SK-N-SH (cell line): ENCODE measurements at regions not wholly inside any gene's neighbourhood (a gene's known extent, or its start where the extent isn't known, plus 50 kb on each side); places are given as distances from the start of the nearest gene placed in this dataset.
A peak's percentile ranks its signal among the peaks of the same experiment; 100 is the strongest.

Experiments used
- CTCF ChIA-PET: fragments of 300-600, 350-600 bp; formaldehyde crosslinking; extraction: SDS; loops from one replicate; lab custom pipeline; 2021; lab: Yijun Ruan, JAX
- POLR2A ChIA-PET: fragments of 350-600 bp; sonication (Branson Sonifier 250); formaldehyde crosslinking; extraction: SDS; loops from one replicate; lab custom pipeline; 2020; ENCODE audit warnings: antibody characterized with exemption, inconsistent platforms; lab: Yijun Ruan, JAX
- DNase-seq: peaks from one replicate; pipeline ENCODE4 v3.0.0; 2012
- H2AFZ ChIP-seq: fragments of 200-600 bp; sonication (generic); 2 replicates; pipeline ENCODE4 v1.8.1; 2016; ENCODE audit warnings: antibody characterized with exemption, mild to moderate bottlenecking, low read depth
- H3F3A ChIP-seq: fragments of 200-600 bp; sonication (generic); replicated peaks from 2 replicates; pipeline ENCODE3; 2016; ENCODE audit warnings: antibody characterized with exemption, mild to moderate bottlenecking; ENCODE audit not compliant: insufficient read depth
- H3K27ac ChIP-seq, 2 experiments: fragments of 200-500 bp in 1 of 2; fragments of 200-600 bp in 1 of 2; sonication (Bioruptor generic) in 1 of 2; sonication (generic), shearing (Covaris generic) in 1 of 2; 2 replicates each; pipeline versions ENCODE4 v1.5.1 to v1.6.1; 2014 to 2016; ENCODE audit warnings: low read depth in 2 of 2, inconsistent platforms in 1 of 2, low read length in 1 of 2, mild to moderate bottlenecking in 1 of 2, mixed read lengths in 1 of 2
- H3K27me3 ChIP-seq: fragments of 200-600 bp; sonication (generic), shearing (Covaris generic); 2 replicates; pipeline ENCODE4 v1.6.1; 2016; ENCODE audit warnings: mixed run types; ENCODE audit not compliant: insufficient read depth
- H3K36me3 ChIP-seq, 2 experiments: fragments of 200-500 bp in 1 of 2; fragments of 200-600 bp in 1 of 2; sonication (Bioruptor generic) in 1 of 2; sonication (generic) in 1 of 2; replicated peaks in 1 of 2; 2 replicates each; pipeline versions ENCODE3 to v1.5.1; 2014 to 2016; ENCODE audit warnings: low read length in 1 of 2, mild to moderate bottlenecking in 1 of 2; ENCODE audit not compliant: insufficient read depth in 2 of 2, control insufficient read depth in 1 of 2
- H3K4me1 ChIP-seq, 2 experiments: fragments of 200-500 bp in 1 of 2; fragments of 200-600 bp in 1 of 2; sonication (Bioruptor generic) in 1 of 2; sonication (generic), shearing (Covaris generic) in 1 of 2; 2 replicates each; pipeline versions ENCODE4 v1.5.1 to v1.6.1; 2014 to 2016; ENCODE audit warnings: low read depth in 1 of 2, low read length in 1 of 2, mixed run types in 1 of 2; ENCODE audit not compliant: insufficient read depth in 2 of 2, control insufficient read depth in 1 of 2
- H3K4me2 ChIP-seq: fragments of 200-600 bp; sonication (generic), shearing (Covaris generic); 2 replicates; pipeline ENCODE4 v1.6.1; 2017; ENCODE audit warnings: mixed run types
- H3K4me3 ChIP-seq, 2 experiments: fragments of 200-500 bp in 1 of 2; fragments of 200-600 bp in 1 of 2; sonication (Bioruptor generic) in 1 of 2; sonication (generic), shearing (Covaris generic) in 1 of 2; 2 replicates each; pipeline versions ENCODE4 v1.5.1 to v1.8.1; 2014 to 2016; ENCODE audit warnings: low read depth in 2 of 2, inconsistent platforms in 1 of 2, low read length in 1 of 2, mild to moderate bottlenecking in 1 of 2, mixed read lengths in 1 of 2, moderate library complexity in 1 of 2
- H3K79me2 ChIP-seq: fragments of 200-600 bp; sonication (generic); 2 replicates; pipeline ENCODE4 v1.8.1; 2017; ENCODE audit warnings: mild to moderate bottlenecking; ENCODE audit not compliant: insufficient read depth
- H3K9ac ChIP-seq: fragments of 200-600 bp; sonication (generic); 2 replicates; pipeline ENCODE4 v1.6.1; 2017; ENCODE audit warnings: mixed run types
- H3K9me2 ChIP-seq: fragments of 200-600 bp; sonication (generic); 2 replicates; pipeline ENCODE4 v1.6.1; 2017; ENCODE audit warnings: mixed run types
- H3K9me3 ChIP-seq: fragments of 200-600 bp; sonication (generic); 2 replicates; pipeline ENCODE4 v1.6.1; 2017; ENCODE audit warnings: mixed run types, mild to moderate bottlenecking, moderate library complexity
- H4K20me1 ChIP-seq: fragments of 200-600 bp; sonication (generic); 2 replicates; pipeline ENCODE4 v1.6.1; 2017; ENCODE audit warnings: mild to moderate bottlenecking, mixed run types; ENCODE audit not compliant: insufficient read depth
- CHD2 ChIP-seq: fragments of 150-350 bp; IDR thresholded peaks from 2 replicates; pipeline ENCODE4 v1.6.1; 2018; ENCODE audit warnings: low read length; ENCODE audit not compliant: partially characterized antibody
- ELF1 ChIP-seq: IDR thresholded peaks from 2 replicates; pipeline ENCODE4 v1.4.0; 2012
- EP300 ChIP-seq, 2 experiments: IDR thresholded peaks; 2 replicates each; pipeline versions ENCODE4 v1.4.0 to v1.6.1; 2012; ENCODE audit warnings: borderline replicate concordance in 1 of 2, low read depth in 1 of 2, low read length in 1 of 2
- EZH2phosphoT487 ChIP-seq: fragments of 200-600 bp; sonication (generic); IDR thresholded peaks from 2 replicates; pipeline ENCODE4 v1.6.1; 2017; ENCODE audit warnings: low read depth, mixed run types, mild to moderate bottlenecking, antibody characterized with exemption, moderate library complexity, borderline replicate concordance
- FOSL2 ChIP-seq: IDR thresholded peaks from 2 replicates; pipeline ENCODE4 v1.4.0; 2012; ENCODE audit warnings: low read depth, mild to moderate bottlenecking, moderate library complexity, borderline replicate concordance
- FOXJ3 ChIP-seq: sonication (generic); formaldehyde crosslinking; IDR thresholded peaks from 2 replicates; pipeline ENCODE4 v1.5.1; 2020; ENCODE audit warnings: mild to moderate bottlenecking, missing genetic modification reagents
- FOXM1 ChIP-seq: IDR thresholded peaks from 2 replicates; pipeline ENCODE4 v1.4.0; 2012; ENCODE audit warnings: low read depth, mild to moderate bottlenecking
- GABPA ChIP-seq: IDR thresholded peaks from 2 replicates; pipeline ENCODE4 v1.4.0; 2012; ENCODE audit warnings: low read depth, mild to moderate bottlenecking
- GATA2 ChIP-seq: sonication (generic); formaldehyde crosslinking; IDR thresholded peaks from 2 replicates; pipeline ENCODE4 v1.5.0; 2020; ENCODE audit warnings: mild to moderate bottlenecking, missing genetic modification reagents
- JUND ChIP-seq: IDR thresholded peaks from 2 replicates; pipeline ENCODE4 v1.4.0; 2012
- NFIC ChIP-seq: IDR thresholded peaks from 2 replicates; pipeline ENCODE4 v1.4.0; 2012; ENCODE audit warnings: borderline replicate concordance
- NRF1 ChIP-seq: IDR thresholded peaks from 2 replicates; pipeline ENCODE4 v1.6.1; 2012; ENCODE audit warnings: low read depth, mild to moderate bottlenecking, low read length
- POLR2AphosphoS5 ChIP-seq: IDR thresholded peaks from 2 replicates; pipeline ENCODE4 v1.6.1; 2012; ENCODE audit warnings: low read depth, low read length
- RAD21 ChIP-seq: IDR thresholded peaks from 2 replicates; pipeline ENCODE4 v1.6.1; 2012; ENCODE audit warnings: mild to moderate bottlenecking, low read length
- RCOR1 ChIP-seq: fragments of 150-350 bp; IDR thresholded peaks from 2 replicates; pipeline ENCODE4 v1.6.1; 2017; ENCODE audit warnings: antibody characterized with exemption, low read length
- RFX5 ChIP-seq: IDR thresholded peaks from 2 replicates; pipeline ENCODE4 v1.6.1; 2012; ENCODE audit warnings: mild to moderate bottlenecking, improper control_type of control experiment, low read length
- TAF1 ChIP-seq: IDR thresholded peaks from 2 replicates; pipeline ENCODE4 v1.6.1; 2012; ENCODE audit warnings: low read depth, mild to moderate bottlenecking, low read length, moderate library complexity, borderline replicate concordance
- TCF12 ChIP-seq: IDR thresholded peaks from 2 replicates; pipeline ENCODE4 v1.4.0; 2012
- TEAD4 ChIP-seq: IDR thresholded peaks from 2 replicates; pipeline ENCODE4 v1.4.0; 2012; ENCODE audit warnings: mild to moderate bottlenecking, borderline replicate concordance; ENCODE audit not compliant: insufficient read depth
- USF1 ChIP-seq: IDR thresholded peaks from 2 replicates; pipeline ENCODE4 v1.4.0; 2012; ENCODE audit warnings: low read depth, borderline replicate concordance
- USF2 ChIP-seq: fragments of 150-350 bp; IDR thresholded peaks from 2 replicates; pipeline ENCODE4 v1.6.1; 2017; ENCODE audit warnings: antibody characterized with exemption, low read length, low read depth, borderline replicate concordance
- YY1 ChIP-seq: IDR thresholded peaks from 2 replicates; pipeline ENCODE4 v1.4.0; 2012; ENCODE audit warnings: low read depth, mild to moderate bottlenecking
- WGBS: methylation state at CpG from one replicate; pipeline ENCODE4 v1.1.6; 2017; ENCODE audit warnings: low lambda C conversion rate; 5-methylcytosine and 5-hydroxymethylcytosine counted together
- TF ChIP-seq, protein P1 (sequence below): IDR thresholded peaks from 2 replicates; pipeline ENCODE4 v1.4.0; 2012; ENCODE audit warnings: low read depth
- TF ChIP-seq, protein P2 (sequence below): IDR thresholded peaks from 2 replicates; pipeline ENCODE4 v1.4.0; 2012; ENCODE audit warnings: low read depth, borderline replicate concordance

- TF ChIP-seq GATA2 (CRISPR knock-in tag) (no peak), RAD21 (peak; percentile 58), NRF1 (no peak; the same call in 1 of the 2 replicates), TEAD4 (no peak), FOXM1 (no peak), FOXJ3 (CRISPR knock-in tag) (no peak), GABPA (no peak)
- TF ChIP-seq, all 33 proteins: peak for 5
Measured at GRCh38 chr7:148941598-148942275, 57.6 kb upstream of the EZH2 start (continued).

GRCh38 chr7:148940702-148941597 lies 56.9 kb upstream of the EZH2 start:
- no peaks in the 10 kb centered on the region for H3K27me3 ChIP-seq
- H3K27ac ChIP-seq, result peak overlapping the region; percentile 76 to 91
- H4K20me1 ChIP-seq, result no peaks in the 10 kb centered on the region
- peak; percentile 88 for DNase-seq
- H3K9ac ChIP-seq, result peak overlapping the region; percentile 81
- no peaks in the 10 kb centered on the region for H3K36me3 ChIP-seq
- H3K4me3 ChIP-seq, result peak overlapping the region; percentile 65 to 83
- ChIA-PET POLR2A (interaction anchor here (0.6 to 1.4 kb wide), 5 partner anchors 24 to 1509 kb away, joined by 3 to 5 read pairs (median 3); no protein-coding TSS in a partner anchor), CTCF (interaction anchor here (0.7 to 3.4 kb wide), 27 partner anchors 9 to 436 kb away, joined by 3 to 28 read pairs (median 4); partner anchors contain the start of gene EZH2)
- no peaks in the 10 kb centered on the region for H3K9me2 ChIP-seq
- peak overlapping the region; percentile 86 for H3K4me2 ChIP-seq
- under 1% methylated on average over 26 of the region's 43 CpGs for WGBS
- H3K4me1 ChIP-seq, result peaks cover 0 to 6% of the 10 kb centered on the region in 2 experiments; a peak in 2 of 4 replicates
- H2AFZ ChIP-seq, result peak overlapping the region; percentile 93
- H3K79me2 ChIP-seq, result no peaks in the 10 kb centered on the region
- H3F3A ChIP-seq, result peaks cover 15% of the 10 kb centered on the region
- H3K9me3 ChIP-seq, result no peaks in the 10 kb centered on the region
- TF ChIP-seq JUND (0 out of 2 replicates have a peak, but pooled peaks have one; percentile 26), RFX5 (no peak), NFIC (peak; percentile 23; the same call in 1 of the 2 replicates), EZH2phosphoT487 (no peak), ELF1 (no peak; the same call in 1 of the 2 replicates), TEAD4 (peak; percentile 96), FOSL2 (peak; percentile 59; the same call in 1 of the 2 replicates), YY1 (0 out of 2 replicates have a peak, but pooled peaks have one; percentile 17), NRF1 (no peak), EP300 (IDR thresholded peaks at IDR 0.05; ENCODE audit: borderline replicate concordance in 1 of 2, low read depth in 1 of 2, low read length in 1 of 2) (peak in 1 of 2 experiments; percentile 59; a peak in 1 of 4 replicates), RAD21 (0 out of 2 replicates have a peak, but pooled peaks have one; percentile 10), USF1 (peak; percentile 86), FOXM1 (no peak), CHD2 (peak; percentile 65), TCF12 (peak; percentile 33; the same call in 1 of the 2 replicates), FOXJ3 (CRISPR knock-in tag) (0 out of 2 replicates have a peak, but pooled peaks have one; percentile 13), TAF1 (peak; percentile 46), RCOR1 (peak; percentile 65), USF2 (0 out of 2 replicates have a peak, but pooled peaks have one; percentile 29), POLR2AphosphoS5 (peak; percentile 69)
- TF ChIP-seq, protein P1, sequence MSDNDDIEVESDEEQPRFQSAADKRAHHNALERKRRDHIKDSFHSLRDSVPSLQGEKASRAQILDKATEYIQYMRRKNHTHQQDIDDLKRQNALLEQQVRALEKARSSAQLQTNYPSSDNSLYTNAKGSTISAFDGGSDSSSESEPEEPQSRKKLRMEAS, result peak; percentile 99
- TF ChIP-seq, protein P2, sequence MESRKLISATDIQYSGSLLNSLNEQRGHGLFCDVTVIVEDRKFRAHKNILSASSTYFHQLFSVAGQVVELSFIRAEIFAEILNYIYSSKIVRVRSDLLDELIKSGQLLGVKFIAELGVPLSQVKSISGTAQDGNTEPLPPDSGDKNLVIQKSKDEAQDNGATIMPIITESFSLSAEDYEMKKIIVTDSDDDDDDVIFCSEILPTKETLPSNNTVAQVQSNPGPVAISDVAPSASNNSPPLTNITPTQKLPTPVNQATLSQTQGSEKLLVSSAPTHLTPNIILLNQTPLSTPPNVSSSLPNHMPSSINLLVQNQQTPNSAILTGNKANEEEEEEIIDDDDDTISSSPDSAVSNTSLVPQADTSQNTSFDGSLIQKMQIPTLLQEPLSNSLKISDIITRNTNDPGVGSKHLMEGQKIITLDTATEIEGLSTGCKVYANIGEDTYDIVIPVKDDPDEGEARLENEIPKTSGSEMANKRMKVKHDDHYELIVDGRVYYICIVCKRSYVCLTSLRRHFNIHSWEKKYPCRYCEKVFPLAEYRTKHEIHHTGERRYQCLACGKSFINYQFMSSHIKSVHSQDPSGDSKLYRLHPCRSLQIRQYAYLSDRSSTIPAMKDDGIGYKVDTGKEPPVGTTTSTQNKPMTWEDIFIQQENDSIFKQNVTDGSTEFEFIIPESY, result 0 out of 2 replicates have a peak, but pooled peaks have one; percentile 15
